SK-N-SH (cell line): ENCODE measurements at regions not wholly inside any gene's neighbourhood (a gene's known extent, or its start where the extent isn't known, plus 50 kb on each side); places are given as distances from the start of the nearest gene placed in this dataset.

Experiments used
- CTCF ChIA-PET: fragments of 300-600, 350-600 bp; formaldehyde crosslinking; extraction: SDS; loops from one replicate; lab custom pipeline; 2021; lab: Yijun Ruan, JAX
- POLR2A ChIA-PET: fragments of 350-600 bp; sonication (Branson Sonifier 250); formaldehyde crosslinking; extraction: SDS; loops from one replicate; lab custom pipeline; 2020; ENCODE audit warnings: antibody characterized with exemption, inconsistent platforms; lab: Yijun Ruan, JAX
- DNase-seq: peaks from one replicate; pipeline ENCODE4 v3.0.0; 2012
- H2AFZ ChIP-seq: fragments of 200-600 bp; sonication (generic); 2 replicates; pipeline ENCODE4 v1.8.1; 2016; ENCODE audit warnings: antibody characterized with exemption, mild to moderate bottlenecking, low read depth
- H3F3A ChIP-seq: fragments of 200-600 bp; sonication (generic); replicated peaks from 2 replicates; pipeline ENCODE3; 2016; ENCODE audit warnings: antibody characterized with exemption, mild to moderate bottlenecking; ENCODE audit not compliant: insufficient read depth
- H3K27ac ChIP-seq, 2 experiments: fragments of 200-500 bp in 1 of 2; fragments of 200-600 bp in 1 of 2; sonication (Bioruptor generic) in 1 of 2; sonication (generic), shearing (Covaris generic) in 1 of 2; 2 replicates each; pipeline versions ENCODE4 v1.5.1 to v1.6.1; 2014 to 2016; ENCODE audit warnings: low read depth in 2 of 2, inconsistent platforms in 1 of 2, low read length in 1 of 2, mild to moderate bottlenecking in 1 of 2, mixed read lengths in 1 of 2
- H3K27me3 ChIP-seq: fragments of 200-600 bp; sonication (generic), shearing (Covaris generic); 2 replicates; pipeline ENCODE4 v1.6.1; 2016; ENCODE audit warnings: mixed run types; ENCODE audit not compliant: insufficient read depth
- H3K36me3 ChIP-seq, 2 experiments: fragments of 200-500 bp in 1 of 2; fragments of 200-600 bp in 1 of 2; sonication (Bioruptor generic) in 1 of 2; sonication (generic) in 1 of 2; replicated peaks in 1 of 2; 2 replicates each; pipeline versions ENCODE3 to v1.5.1; 2014 to 2016; ENCODE audit warnings: low read length in 1 of 2, mild to moderate bottlenecking in 1 of 2; ENCODE audit not compliant: insufficient read depth in 2 of 2, control insufficient read depth in 1 of 2
- H3K4me1 ChIP-seq, 2 experiments: fragments of 200-500 bp in 1 of 2; fragments of 200-600 bp in 1 of 2; sonication (Bioruptor generic) in 1 of 2; sonication (generic), shearing (Covaris generic) in 1 of 2; 2 replicates each; pipeline versions ENCODE4 v1.5.1 to v1.6.1; 2014 to 2016; ENCODE audit warnings: low read depth in 1 of 2, low read length in 1 of 2, mixed run types in 1 of 2; ENCODE audit not compliant: insufficient read depth in 2 of 2, control insufficient read depth in 1 of 2
- H3K4me2 ChIP-seq: fragments of 200-600 bp; sonication (generic), shearing (Covaris generic); 2 replicates; pipeline ENCODE4 v1.6.1; 2017; ENCODE audit warnings: mixed run types
- H3K4me3 ChIP-seq, 2 experiments: fragments of 200-500 bp in 1 of 2; fragments of 200-600 bp in 1 of 2; sonication (Bioruptor generic) in 1 of 2; sonication (generic), shearing (Covaris generic) in 1 of 2; 2 replicates each; pipeline versions ENCODE4 v1.5.1 to v1.8.1; 2014 to 2016; ENCODE audit warnings: low read depth in 2 of 2, inconsistent platforms in 1 of 2, low read length in 1 of 2, mild to moderate bottlenecking in 1 of 2, mixed read lengths in 1 of 2, moderate library complexity in 1 of 2
- H3K79me2 ChIP-seq: fragments of 200-600 bp; sonication (generic); 2 replicates; pipeline ENCODE4 v1.8.1; 2017; ENCODE audit warnings: mild to moderate bottlenecking; ENCODE audit not compliant: insufficient read depth
- H3K9ac ChIP-seq: fragments of 200-600 bp; sonication (generic); 2 replicates; pipeline ENCODE4 v1.6.1; 2017; ENCODE audit warnings: mixed run types
- H3K9me2 ChIP-seq: fragments of 200-600 bp; sonication (generic); 2 replicates; pipeline ENCODE4 v1.6.1; 2017; ENCODE audit warnings: mixed run types
- H3K9me3 ChIP-seq: fragments of 200-600 bp; sonication (generic); 2 replicates; pipeline ENCODE4 v1.6.1; 2017; ENCODE audit warnings: mixed run types, mild to moderate bottlenecking, moderate library complexity
- H4K20me1 ChIP-seq: fragments of 200-600 bp; sonication (generic); 2 replicates; pipeline ENCODE4 v1.6.1; 2017; ENCODE audit warnings: mild to moderate bottlenecking, mixed run types; ENCODE audit not compliant: insufficient read depth
- JUND ChIP-seq: IDR thresholded peaks from 2 replicates; pipeline ENCODE4 v1.4.0; 2012
- MEF2A ChIP-seq: IDR thresholded peaks from 2 replicates; pipeline ENCODE4 v1.4.0; 2012; ENCODE audit warnings: low read depth, borderline replicate concordance
- WGBS: methylation state at CpG from one replicate; pipeline ENCODE4 v1.1.6; 2017; ENCODE audit warnings: low lambda C conversion rate; 5-methylcytosine and 5-hydroxymethylcytosine counted together
- TF ChIP-seq, protein P1 (sequence below): IDR thresholded peaks from 2 replicates; pipeline ENCODE4 v1.6.1; 2012; ENCODE audit warnings: mild to moderate bottlenecking, low read depth, low read length, moderate library complexity
- TF ChIP-seq, protein P2 (sequence below): IDR thresholded peaks from 2 replicates; pipeline ENCODE4 v1.4.0; 2012; ENCODE audit warnings: low read depth, borderline replicate concordance
- TF ChIP-seq, protein P3 (sequence below): IDR thresholded peaks from 2 replicates; pipeline ENCODE4 v1.4.0; 2012; ENCODE audit warnings: low read depth

DNA sequence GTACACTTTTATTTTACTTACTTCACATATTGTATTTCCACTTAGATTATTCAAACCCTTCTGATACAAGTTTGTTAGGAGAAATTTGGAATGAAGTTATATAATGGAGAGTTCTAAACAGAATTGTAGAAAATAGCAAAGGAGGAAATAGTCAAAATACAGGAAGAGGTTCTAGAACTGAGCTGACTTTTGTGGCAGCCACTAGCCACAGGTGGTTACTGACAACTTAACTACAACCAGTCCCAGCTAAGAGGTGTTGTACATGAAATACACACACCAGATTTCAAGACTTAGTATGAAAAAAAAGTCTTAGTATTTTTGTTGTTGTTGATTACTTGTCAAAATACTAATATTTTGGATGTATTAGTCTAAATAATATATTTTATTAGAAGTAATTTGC lies 727.4 kb upstream of the CITED2 start:
- POLR2A ChIA-PET: no interaction called here

DNA sequence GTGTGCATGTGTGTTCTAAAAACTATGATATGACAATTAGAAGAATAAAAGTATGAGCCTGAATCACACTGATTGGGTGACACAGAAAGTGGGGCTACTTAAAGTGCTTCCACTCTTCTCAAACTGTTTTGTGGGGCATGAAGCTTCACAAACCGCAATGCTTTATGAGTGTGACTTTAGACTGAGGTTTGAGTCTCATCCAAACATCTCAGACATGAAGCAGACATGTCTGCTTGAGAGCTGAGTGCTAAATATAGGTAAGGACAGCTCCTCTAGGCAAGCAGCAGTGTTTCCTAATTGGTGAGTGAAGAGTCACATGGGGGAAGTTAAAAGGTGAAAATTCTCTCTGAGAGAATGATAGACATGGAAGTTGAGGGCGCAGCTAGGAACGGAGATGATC lies 726.9 kb upstream of the CITED2 start:
- H3K9ac ChIP-seq: no peak overlapping the region
- no peaks in the 10 kb centered on the region for H3K9me3 ChIP-seq
- no peak overlapping the region for H3K4me2 ChIP-seq
- H3K27ac ChIP-seq: no peak overlapping the region
- H3K36me3 ChIP-seq: no peaks in the 10 kb centered on the region
- H3K4me3 ChIP-seq: no peak overlapping the region
- no peaks in the 10 kb centered on the region; a peak in 2 of 4 replicates for H3K4me1 ChIP-seq
- 98% methylated on average over 3 of the region's 3 CpGs for WGBS
- no peaks in the 10 kb centered on the region for H3K27me3 ChIP-seq
- TF ChIP-seq, protein P1, sequence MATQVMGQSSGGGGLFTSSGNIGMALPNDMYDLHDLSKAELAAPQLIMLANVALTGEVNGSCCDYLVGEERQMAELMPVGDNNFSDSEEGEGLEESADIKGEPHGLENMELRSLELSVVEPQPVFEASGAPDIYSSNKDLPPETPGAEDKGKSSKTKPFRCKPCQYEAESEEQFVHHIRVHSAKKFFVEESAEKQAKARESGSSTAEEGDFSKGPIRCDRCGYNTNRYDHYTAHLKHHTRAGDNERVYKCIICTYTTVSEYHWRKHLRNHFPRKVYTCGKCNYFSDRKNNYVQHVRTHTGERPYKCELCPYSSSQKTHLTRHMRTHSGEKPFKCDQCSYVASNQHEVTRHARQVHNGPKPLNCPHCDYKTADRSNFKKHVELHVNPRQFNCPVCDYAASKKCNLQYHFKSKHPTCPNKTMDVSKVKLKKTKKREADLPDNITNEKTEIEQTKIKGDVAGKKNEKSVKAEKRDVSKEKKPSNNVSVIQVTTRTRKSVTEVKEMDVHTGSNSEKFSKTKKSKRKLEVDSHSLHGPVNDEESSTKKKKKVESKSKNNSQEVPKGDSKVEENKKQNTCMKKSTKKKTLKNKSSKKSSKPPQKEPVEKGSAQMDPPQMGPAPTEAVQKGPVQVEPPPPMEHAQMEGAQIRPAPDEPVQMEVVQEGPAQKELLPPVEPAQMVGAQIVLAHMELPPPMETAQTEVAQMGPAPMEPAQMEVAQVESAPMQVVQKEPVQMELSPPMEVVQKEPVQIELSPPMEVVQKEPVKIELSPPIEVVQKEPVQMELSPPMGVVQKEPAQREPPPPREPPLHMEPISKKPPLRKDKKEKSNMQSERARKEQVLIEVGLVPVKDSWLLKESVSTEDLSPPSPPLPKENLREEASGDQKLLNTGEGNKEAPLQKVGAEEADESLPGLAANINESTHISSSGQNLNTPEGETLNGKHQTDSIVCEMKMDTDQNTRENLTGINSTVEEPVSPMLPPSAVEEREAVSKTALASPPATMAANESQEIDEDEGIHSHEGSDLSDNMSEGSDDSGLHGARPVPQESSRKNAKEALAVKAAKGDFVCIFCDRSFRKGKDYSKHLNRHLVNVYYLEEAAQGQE: peak; percentile 27; the same call in 1 of the 2 replicates
- TF ChIP-seq MEF2A: no peak
- TF ChIP-seq, protein P2, sequence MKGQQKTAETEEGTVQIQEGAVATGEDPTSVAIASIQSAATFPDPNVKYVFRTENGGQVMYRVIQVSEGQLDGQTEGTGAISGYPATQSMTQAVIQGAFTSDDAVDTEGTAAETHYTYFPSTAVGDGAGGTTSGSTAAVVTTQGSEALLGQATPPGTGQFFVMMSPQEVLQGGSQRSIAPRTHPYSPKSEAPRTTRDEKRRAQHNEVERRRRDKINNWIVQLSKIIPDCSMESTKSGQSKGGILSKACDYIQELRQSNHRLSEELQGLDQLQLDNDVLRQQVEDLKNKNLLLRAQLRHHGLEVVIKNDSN: peak; percentile 21; the same call in 1 of the 2 replicates
- peak overlapping the region; percentile 48 for H2AFZ ChIP-seq
- H3K79me2 ChIP-seq: no peaks in the 10 kb centered on the region
- ChIA-PET CTCF (no interaction called here), POLR2A (no interaction called here)
- no peaks in the 10 kb centered on the region for H3F3A ChIP-seq
- no peaks in the 10 kb centered on the region for H4K20me1 ChIP-seq
- no peaks in the 10 kb centered on the region for H3K9me2 ChIP-seq
- no peak for DNase-seq

More for the DNA sequence above, 727.4 kb upstream of the CITED2 start:
- Histone ChIP-seq H3K36me3 (no peaks in the 10 kb centered on the region), H3K4me1 (no peaks in the 10 kb centered on the region; a peak in 2 of 4 replicates), H3K4me2 (no peak overlapping the region), H3K27me3 (no peaks in the 10 kb centered on the region), H3K27ac (no peak overlapping the region), H4K20me1 (no peaks in the 10 kb centered on the region), H3K79me2 (no peaks in the 10 kb centered on the region), H3K4me3 (no peak overlapping the region), H3K9ac (no peak overlapping the region), H3K9me3 (no peaks in the 10 kb centered on the region), H2AFZ (peak overlapping the region; percentile 48; the same call in 1 of the 2 replicates), H3K9me2 (no peaks in the 10 kb centered on the region), H3F3A (no peaks in the 10 kb centered on the region)
- TF ChIP-seq, protein P3, sequence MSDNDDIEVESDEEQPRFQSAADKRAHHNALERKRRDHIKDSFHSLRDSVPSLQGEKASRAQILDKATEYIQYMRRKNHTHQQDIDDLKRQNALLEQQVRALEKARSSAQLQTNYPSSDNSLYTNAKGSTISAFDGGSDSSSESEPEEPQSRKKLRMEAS: no peak
- no peak for TF ChIP-seq JUND
- TF ChIP-seq, protein P1: no peak
- CTCF ChIA-PET: no interaction called here
- no peak for DNase-seq
